NOMO-1 treated with DMSO at 0.1 percent for 48 hours (cell line): ENCODE measurements at regions not wholly inside any gene's neighbourhood (a gene's known extent, or its start where the extent isn't known, plus 50 kb on each side); places are given as distances from the start of the nearest gene placed in this dataset.
"Not testable (repeated sequence)": the region's sequence is repeated elsewhere in the genome, so short reads cannot be mapped to it uniquely, and the experiment has no call there.

ENCODE experiments used
- DNase-seq: peaks from one replicate; lab custom pipeline; 2025; ENCODE audit not compliant: unreplicated experiment; lab: John Stamatoyannopoulos, UW

DNA sequence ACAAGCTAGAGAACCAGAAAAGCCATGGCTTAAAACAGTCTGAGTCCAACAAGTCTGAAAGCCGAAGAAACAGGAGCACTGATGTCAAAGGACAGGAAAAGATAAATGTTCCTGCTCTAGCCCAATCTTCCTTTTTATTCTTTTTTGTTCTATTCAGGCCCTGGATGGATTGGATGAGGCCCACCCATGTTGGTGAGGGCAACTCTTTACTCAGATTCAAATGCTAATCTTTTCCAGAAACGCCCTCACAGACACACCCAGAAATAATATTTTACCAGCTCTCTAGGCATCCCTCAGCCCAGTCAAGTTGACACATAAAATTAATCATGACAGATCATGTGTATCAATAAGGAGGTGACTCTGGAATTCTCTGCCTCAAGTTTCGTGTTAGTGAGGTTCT is 1002.7 kb downstream of the STPG2 start:
- no peak for DNase-seq

DNA sequence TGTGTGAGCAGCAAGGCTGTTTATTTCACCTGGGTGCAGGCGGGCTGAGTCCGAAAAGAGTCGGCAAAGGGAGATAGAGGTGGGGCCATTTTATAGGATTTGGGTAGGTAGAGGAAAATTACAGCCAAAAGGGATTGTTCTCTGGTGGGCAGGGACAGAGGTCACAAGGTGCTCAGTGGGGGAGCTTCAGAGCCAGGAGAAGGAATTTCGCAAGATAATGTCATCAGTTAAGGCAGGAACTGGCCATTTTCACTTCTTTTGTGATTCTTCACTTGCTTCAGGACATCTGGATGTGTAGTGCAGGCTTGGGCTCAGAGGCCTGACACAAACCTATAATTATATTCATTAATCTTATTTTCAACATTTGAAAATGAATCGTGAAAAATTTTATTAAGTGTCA is 1001.9 kb downstream of the STPG2 start:
- DNase-seq: not testable (repeated sequence)

DNA sequence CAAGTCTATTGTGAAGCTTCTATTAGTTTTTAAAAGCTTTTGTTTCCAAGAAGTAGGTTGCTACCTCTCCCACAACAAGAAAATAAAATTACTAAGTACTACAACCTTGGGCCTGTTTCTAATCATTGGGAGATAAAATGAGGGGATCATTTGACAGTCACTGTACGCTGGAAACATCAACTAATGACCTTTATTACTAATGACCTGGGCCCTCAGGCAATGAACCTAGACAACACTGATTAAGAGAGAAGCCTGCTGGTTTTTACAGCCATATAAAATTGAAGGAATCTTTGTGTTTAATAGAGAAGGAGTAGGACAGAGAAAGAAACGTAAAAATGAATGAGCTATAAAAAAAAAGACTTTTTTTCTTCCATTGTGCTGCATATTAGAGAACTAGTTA is 1000.9 kb downstream of the STPG2 start:
- no peak for DNase-seq

DNA sequence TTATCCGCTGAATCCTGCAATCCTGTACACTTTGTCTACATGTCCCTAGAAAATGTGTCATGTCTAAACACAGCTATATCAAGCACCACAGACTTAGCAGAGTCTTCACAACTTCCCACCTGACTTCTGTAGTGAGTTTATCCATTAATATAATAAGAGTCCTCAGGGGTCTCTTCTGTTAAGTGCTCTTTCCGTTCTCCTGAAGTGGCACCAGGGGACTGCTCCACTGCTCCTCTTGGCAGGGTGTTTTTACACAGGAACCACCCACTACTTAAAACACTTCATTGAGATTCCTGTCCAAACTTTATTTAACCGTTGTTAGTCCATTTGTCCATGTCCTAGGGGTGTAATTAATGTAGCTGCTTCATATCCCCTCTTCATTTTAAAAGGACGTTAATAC is 1000.4 kb downstream of the STPG2 start:
- no peak for DNase-seq

DNA sequence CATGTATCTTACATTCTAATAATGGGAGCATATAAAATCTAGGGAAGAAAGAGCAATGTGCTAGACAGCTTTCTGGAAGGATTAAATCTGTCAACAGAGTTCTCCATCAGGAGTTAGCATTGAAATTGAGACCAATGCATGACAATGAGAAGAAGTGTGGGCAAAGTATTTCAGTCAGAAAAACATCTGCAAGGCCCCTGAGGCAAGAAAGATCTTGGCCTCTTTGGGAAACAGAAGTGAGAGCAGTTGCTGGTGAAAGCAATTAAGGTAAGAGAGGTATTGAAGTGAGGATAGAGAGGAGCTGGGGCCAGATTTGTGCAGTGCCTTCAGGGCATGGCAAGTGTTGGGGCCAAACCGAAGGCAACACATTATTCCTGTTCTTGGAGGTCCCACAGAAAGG is 999.1 kb downstream of the STPG2 start:
- DNase-seq: no peak

DNA sequence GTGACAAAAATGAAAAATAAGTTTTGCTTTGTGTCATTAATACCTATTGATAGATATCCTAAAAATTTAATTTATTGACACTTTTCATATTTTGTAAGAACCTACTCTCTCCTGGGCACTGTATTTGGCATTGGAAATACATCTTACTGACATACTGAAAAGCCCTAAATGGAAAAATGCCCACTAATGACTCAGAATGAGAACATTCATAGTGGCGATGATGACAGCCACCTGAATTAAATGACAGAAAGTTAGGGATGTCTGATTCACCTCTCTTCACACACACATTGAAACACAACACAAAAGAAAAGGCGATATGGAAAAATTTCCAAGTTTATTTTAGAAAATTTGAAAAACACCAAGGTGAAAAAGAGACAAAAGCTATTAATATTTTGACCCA is 992.3 kb downstream of the STPG2 start:
- DNase-seq: no peak

DNA sequence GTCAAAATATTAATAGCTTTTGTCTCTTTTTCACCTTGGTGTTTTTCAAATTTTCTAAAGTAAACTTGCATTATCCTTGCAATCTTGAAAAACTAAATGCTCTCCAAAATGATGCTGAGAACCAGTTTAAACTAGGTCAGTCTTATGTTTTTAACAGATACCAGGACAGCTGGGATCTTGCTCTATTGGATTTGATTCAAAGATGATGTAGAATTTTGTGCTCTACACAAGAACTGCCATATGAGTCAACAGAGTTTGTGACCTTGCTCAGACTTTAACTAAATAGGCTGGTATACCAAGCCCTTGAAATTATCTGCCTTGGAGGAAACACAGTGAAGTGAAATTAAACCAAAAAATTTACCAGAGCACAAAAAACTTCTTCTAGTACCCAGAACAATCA is 991.1 kb downstream of the STPG2 start:
- DNase-seq: no peak

DNA sequence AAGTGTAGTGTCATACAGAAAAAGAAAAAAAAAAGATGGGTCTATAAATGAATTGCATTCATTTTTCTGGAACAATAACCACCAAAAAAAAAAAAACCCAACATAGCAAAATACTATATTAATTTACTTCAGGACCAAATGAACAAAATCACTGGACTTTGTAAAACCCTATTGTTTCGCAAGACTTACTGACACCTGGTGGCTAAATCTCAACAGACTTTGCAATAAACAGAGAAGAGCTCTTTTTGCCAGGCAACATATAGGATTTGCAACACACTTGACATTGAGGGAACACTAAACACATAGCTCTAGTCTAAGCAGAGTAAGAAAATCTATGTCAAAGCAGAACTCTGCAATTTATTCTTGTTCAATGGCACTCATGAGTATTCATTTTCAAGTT is 990.2 kb downstream of the STPG2 start:
- DNase-seq: no peak

DNA sequence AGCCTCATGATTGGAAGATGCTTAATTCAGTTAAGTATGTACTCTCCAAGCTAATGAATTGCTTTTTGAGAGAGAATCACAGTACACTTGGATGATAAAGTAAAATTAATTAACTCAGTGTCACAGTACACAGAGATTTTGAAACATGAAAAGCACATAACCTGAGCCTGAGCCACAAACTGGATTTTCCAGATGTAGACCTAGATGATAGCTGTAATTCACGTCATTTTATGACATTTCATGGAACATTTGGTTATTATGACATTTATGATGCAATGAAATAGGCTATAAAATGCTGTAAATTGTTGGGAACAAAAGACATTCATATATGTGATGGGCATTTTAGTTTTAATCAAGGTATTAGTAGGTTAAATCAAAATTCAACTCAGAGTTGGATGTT is 983.7 kb downstream of the STPG2 start:
- no peak for DNase-seq

DNA sequence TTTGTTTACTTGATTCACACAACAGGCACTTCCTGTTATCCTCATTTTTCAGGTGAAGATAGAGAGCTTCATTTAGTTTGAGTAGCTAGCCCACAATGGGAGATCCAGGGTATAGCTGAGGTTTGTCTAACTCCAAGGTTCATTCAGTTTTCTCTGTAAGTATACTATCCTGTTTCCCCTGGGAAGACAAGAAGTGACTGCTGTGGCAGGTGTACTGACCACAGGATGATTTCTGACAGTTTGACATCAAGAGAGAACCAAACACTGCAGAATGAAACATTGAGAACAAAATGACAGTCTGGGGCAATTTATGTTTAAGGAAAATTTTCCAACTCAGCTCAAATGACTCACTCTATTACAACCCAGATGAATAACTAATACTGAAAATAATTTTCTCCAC is 958.0 kb downstream of the STPG2 start:
- DNase-seq: no peak

DNA sequence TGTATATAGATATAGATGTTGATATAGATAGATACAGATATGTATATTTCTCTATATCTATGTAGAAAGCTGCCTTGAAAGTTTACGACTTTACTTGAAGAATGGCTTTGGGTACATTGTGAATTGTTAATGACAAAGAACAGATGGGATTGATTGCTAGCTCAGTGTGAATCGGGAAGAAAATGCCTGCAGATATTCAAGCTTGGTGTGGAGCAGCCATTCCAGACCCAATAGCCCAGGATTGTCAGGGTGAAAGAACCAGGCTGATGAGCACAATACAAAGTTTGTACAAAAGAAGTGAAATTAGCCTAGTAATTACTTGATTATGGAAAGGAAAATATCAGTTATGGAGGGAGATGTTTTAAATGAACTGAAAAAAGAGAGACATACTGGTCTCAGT is 946.2 kb downstream of the STPG2 start:
- DNase-seq: no peak

DNA sequence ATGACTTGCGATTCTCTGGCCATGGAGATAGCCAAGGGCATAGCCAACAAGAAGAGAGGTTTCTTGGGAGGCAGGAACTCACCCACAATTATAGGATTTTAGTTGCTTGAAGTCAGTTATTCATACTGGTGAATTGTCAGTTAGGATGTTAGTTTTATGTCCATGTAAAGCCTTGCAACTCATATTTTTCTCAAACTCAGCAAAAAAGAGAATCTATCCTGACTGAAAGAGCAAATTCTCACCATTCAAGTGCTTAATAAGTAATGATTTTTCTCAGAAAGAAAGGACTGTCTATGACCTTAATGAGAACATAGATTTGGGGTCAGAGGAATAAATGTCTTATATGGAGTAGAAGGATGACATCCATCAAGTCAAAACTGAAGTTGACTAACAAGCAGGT is 934.5 kb downstream of the STPG2 start:
- no peak for DNase-seq

DNA sequence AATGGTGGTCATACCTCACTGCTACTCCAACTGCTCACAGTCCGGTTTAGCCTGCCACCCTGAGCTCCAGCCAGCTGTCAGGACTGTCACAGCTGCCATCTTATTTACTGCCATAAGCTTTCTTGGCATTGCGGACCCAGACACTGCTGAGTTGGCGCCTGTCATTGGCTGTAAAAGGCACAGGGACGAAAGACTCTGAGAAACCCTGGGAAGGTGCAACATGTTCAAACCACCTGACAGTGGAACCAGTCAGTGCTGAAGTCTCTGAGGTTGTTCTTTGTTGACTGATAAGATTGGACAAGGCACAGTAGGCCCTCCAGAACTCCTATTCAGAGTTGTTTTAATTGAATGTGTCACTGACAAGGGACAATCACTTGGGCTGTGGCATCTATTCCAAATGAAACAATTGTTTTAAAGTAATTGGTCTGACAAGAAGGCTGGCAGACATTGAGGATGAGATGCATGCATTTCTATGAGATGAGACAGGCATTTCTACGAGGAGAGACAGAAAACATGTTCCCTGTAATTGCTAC is 927.8 kb downstream of the STPG2 start:
- DNase-seq: no peak

DNA sequence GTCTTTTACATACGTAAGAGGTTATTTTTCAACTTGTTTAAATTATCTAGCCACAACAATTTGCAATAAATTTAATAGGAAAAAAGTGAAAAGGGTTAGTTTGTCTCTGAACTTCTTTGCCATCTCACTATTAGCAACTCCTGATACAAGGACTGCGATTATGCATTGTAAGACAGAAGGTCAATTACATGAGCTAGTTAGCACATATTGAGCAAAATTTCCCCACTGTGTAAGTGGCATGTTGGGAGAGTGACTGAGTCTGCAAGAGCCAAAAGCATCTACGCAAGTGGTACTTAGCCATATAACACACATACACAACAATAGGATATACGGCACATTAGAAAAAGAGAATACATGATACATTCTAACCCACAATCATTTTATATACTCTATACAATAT is 927.2 kb downstream of the STPG2 start:
- no peak for DNase-seq

DNA sequence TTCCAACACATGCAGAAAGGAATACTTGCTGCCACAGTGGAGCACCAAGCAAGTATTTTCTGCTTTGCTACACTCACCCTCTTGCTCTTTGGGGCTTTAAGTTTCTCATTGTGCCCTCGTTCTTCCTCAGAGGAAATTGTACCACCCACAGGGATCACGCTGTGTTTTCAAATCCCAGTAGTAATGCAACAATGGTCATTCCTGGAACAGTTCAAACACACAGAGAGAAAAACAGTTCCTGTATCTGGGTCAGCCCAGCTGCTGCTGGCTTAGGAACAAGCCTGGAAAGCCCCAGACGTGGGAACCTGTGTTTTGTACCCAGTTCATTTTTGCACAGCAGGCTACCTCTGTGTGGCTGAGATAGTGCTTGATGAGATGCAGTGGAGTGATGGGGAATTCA is 907.8 kb downstream of the STPG2 start:
- DNase-seq: no peak

DNA sequence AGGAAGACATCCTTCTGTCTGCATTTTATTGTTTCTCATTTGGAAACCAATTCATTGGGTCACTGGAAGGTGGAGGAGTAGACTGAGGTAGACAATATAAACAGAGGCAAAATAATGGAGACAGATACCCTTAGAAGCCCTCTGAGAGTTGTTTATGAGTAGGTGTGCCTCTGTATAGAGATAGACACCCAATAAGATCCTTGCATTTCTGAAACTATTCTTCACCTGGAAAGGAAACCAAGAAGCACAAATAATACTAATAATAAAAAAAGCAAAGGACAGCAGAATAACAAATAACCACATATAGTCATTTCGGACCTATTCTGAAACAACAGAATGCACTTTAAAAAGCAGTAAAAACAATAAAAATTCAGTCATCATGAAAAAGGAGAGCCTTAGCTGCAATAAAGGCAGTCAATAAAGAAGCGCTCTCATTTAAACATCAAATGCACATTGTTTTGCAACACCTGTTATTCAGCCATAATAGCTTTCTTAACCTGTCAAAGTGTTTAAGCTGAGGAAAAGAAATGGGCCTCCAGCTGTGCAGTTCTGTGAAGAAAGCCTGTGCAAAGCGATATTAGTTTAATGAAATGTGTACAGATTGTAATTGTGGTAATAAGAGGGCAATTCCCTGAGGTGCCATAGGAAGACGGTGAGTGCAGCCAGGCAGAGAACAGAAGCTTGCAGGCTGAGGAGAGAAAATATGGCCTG is 904.2 kb downstream of the STPG2 start:
- no peak for DNase-seq

DNA sequence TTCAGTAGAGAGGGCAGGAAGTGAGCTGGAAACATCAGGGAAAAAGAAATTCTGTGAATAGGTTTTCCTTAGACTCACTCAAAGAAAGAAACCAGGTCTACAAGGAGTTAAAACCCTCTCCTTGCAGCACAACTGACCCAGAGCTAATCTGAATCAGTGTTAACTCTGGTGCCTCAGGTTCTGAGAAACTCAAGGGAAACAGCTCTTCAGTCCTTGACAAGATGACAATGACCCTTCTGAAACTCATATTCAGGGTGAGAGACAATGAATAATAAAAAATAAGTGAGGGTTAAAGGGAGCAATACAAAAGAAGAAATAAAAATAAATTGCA is 903.6 kb downstream of the STPG2 start:
- DNase-seq: no peak

DNA sequence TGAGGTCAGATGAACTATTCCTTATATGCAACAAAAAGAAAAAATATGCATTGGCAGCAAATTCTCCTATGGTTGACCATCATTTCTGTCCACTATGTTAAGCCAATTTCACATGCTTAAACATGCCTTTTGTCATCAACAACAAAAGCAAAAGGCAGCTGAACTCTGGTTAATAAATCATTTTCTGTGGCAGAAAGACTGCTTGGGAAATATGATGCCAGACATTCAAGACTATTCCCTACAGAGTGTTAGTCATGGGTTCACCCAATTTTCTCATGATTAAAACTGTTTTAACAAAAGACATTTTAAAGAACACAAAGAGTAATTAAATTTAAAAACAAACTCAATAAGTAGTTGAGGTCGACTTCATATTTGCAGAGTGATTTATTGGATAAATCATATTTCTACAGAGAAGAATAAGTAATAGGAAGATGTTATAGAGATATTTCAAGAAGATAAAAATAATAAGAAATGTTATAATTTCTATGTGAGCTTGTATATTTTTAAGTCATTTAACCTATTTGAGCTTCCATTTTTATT is 890.6 kb downstream of the STPG2 start:
- no peak for DNase-seq

DNA sequence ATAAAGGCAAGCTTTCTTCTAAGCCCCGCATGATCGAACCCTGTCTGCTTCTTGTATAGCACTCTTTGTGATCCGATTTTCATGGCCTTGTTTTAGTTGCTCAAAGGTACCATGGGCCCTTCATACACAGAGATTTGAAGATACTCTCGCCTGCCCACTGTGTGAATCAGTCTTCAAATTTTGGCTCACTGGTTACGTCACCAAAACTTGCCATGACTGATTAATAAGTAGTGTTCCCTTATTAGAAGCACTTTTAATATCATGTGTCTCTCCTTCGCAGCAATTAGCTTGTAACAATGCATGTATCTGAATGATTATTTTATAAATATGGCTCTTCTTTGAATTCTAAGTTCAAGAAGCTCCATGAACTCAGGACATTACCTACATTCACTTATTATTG is 880.5 kb downstream of the STPG2 start:
- no peak for DNase-seq

DNA sequence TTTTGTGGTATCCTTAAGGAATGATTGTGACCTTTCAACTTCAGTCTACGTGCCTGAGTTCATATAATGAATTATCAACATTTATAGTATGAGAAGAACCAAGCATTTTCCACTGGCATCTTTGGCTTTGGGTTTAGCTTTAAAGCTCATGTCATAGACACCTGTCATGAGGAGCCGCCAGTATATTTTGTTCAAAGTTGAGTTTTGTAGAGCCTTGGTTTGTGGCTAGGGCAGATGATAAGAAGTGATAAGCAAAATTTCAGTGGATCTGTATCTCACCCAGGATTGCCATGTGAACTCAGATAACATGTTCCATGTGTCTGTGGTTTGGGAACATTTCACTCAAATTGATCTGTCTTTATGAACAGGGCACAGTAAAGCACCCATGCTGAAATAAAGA is 873.2 kb downstream of the STPG2 start:
- no peak for DNase-seq

DNA sequence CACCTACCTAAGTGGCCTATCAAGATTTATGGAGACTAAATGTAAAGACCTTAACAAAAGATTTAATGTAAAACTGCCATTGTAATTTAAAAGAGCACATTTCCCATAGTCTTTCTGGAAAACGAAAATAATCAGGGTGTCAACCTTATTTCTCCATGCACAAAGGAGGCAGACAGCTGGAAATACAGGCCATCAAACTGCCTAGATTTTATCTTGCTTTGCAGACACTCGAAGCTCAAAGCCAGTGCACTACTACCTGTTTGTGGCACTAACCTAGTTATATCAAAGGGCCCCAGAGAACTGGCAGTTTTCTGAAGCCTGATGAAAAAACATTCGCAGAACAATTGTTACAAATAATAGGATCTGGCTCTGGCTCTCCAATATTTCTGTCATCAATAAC is 863.9 kb downstream of the STPG2 start:
- no peak for DNase-seq

DNA sequence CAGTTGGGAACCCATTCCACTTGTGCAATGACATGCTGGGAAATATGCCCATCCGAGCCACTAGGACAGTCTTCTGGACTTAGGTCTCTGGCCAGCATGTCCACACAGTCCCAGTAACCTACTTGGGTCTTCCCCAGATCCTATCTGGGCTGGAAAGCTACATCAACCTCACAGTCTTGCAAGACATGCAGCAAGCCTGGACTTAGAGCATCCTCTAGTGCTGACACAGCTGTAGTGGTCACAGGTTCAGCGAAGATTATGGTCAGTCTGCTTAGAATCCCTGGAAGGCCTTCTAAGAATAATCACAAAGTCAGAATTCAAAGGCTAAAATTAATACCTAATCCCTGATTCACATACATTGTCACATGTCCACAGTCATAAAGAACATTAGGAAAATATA is 842.7 kb downstream of the STPG2 start:
- no peak for DNase-seq

DNA sequence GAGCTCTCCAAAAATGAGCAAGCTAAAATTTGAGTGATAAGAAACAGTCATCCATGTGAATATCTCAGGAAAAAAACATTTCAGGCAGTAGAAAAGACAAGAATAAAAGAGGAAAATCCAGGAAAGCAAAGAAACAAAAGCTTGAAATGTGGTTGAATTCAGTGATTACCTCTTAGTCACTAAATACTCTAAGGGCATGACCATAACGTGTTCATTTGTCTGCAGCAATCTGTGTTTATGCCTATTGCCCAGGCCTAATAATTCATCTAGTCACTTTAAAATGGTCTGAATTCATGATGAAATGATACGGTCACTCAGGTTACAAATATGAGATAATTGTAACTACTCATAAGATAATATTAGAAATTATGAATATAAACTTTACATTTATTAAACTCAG is 837.9 kb downstream of the STPG2 start:
- no peak for DNase-seq
